NT2/D1 (cell line): ENCODE measurements at regions not wholly inside any gene's neighbourhood (a gene's known extent, or its start where the extent isn't known, plus 50 kb on each side); places are given as distances from the start of the nearest gene placed in this dataset.
A peak's percentile ranks its signal among the peaks of the same experiment; 100 is the strongest.

Experiments used
- DNase-seq: peaks from one replicate; pipeline ENCODE4 v3.0.0-alpha.2; 2011; ENCODE audit warnings: low read depth, low spot score
- H3K27me3 ChIP-seq: 2 replicates; pipeline ENCODE4 v1.6.0; 2011; ENCODE audit warnings: mild to moderate bottlenecking; ENCODE audit not compliant: insufficient read length, insufficient read depth
- H3K36me3 ChIP-seq: 2 replicates; pipeline ENCODE4 v1.6.1; 2011; ENCODE audit warnings: mild to moderate bottlenecking, low read length, mixed read lengths; ENCODE audit not compliant: insufficient read depth, insufficient read length
- H3K4me1 ChIP-seq: 2 replicates; pipeline ENCODE4 v1.5.1; 2011; ENCODE audit not compliant: insufficient read depth, insufficient read length
- H3K4me3 ChIP-seq: 2 replicates; pipeline ENCODE4 v1.5.1; 2011; ENCODE audit warnings: low read depth; ENCODE audit not compliant: insufficient read length
- H3K9ac ChIP-seq: 2 replicates; pipeline ENCODE4 v1.6.0; 2011; ENCODE audit warnings: low read depth; ENCODE audit not compliant: insufficient read length
- H3K9me3 ChIP-seq: 2 replicates; pipeline ENCODE4 v1.5.1; 2011; ENCODE audit warnings: mild to moderate bottlenecking, low read length; ENCODE audit not compliant: insufficient read depth
- SUZ12 ChIP-seq: IDR thresholded peaks from 2 replicates; pipeline ENCODE4 v1.6.1; 2011; ENCODE audit not compliant: insufficient read length, insufficient read depth; ENCODE audit errors: extremely low read depth
- YY1 ChIP-seq: IDR thresholded peaks from 2 replicates; pipeline ENCODE4 v1.6.1; 2011; ENCODE audit not compliant: insufficient read length, insufficient read depth
- ZNF274 ChIP-seq: IDR thresholded peaks from 2 replicates; pipeline ENCODE4 v1.6.1; 2011; ENCODE audit warnings: mild to moderate bottlenecking, low read depth, low read length

DNA sequence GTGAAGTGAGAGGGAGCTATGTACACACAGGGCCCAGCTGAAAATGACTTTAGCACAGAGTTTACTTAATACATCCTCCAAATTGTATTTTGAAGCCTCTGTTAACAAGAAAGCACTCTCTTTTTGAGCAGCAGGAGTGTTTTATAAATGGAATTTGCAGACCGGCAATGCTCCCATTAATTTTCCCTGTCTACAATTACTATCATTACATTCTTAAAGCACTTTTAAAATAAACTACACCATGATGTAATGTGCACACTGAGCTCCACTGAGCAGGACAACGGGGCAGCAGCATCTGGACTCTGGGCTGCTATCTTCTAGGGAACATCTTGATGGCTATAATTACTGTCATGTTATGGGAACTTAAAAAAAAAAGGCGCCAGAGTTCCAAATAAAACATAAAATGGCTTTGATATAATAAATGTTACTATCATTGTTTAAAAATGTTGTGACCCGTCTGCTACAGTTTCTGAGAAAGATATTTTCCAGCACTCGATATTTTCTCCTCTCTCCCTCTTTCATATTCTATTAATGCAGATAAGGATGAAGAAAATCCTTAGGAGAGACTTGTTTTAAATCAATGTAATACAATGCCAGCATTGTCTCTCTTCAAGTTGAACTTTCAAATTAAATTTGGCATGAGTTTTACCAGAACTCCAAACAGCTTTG lies 150.9 kb downstream of the HLX start:
- Histone ChIP-seq H3K36me3 (no peaks in the 10 kb centered on the region), H3K9me3 (no peaks in the 10 kb centered on the region), H3K4me3 (no peak overlapping the region), H3K4me1 (no peaks in the 10 kb centered on the region), H3K27me3 (no peaks in the 10 kb centered on the region), H3K9ac (no peak overlapping the region)
- no peak for DNase-seq
- TF ChIP-seq YY1 (no peak), ZNF274 (no peak), SUZ12 (no peak)

DNA sequence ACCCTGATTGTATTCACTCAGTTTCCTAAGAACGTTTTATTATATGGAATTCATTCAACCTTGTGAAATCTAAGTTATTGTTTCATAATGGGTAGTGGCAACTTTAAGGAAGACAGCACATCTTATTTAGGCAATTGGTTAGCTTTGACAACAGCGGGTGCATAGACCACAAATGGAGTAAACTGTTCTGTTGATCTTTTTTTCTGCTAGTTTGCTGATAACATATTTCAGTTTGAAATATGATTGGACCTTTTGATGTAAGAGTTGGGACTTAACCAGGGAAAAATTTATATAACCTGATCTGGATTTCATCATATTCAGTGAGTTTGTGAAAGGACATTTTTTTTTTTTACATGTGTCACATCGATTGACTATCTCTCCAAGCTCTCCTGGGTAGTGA lies 151.7 kb downstream of the HLX start:
- Histone ChIP-seq H3K9me3 (no peaks in the 10 kb centered on the region), H3K4me3 (no peak overlapping the region), H3K36me3 (no peaks in the 10 kb centered on the region), H3K27me3 (no peaks in the 10 kb centered on the region), H3K9ac (no peak overlapping the region), H3K4me1 (no peaks in the 10 kb centered on the region)
- TF ChIP-seq YY1: no peak
- no peak for TF ChIP-seq SUZ12
- TF ChIP-seq ZNF274: no peak
- DNase-seq: no peak

DNA sequence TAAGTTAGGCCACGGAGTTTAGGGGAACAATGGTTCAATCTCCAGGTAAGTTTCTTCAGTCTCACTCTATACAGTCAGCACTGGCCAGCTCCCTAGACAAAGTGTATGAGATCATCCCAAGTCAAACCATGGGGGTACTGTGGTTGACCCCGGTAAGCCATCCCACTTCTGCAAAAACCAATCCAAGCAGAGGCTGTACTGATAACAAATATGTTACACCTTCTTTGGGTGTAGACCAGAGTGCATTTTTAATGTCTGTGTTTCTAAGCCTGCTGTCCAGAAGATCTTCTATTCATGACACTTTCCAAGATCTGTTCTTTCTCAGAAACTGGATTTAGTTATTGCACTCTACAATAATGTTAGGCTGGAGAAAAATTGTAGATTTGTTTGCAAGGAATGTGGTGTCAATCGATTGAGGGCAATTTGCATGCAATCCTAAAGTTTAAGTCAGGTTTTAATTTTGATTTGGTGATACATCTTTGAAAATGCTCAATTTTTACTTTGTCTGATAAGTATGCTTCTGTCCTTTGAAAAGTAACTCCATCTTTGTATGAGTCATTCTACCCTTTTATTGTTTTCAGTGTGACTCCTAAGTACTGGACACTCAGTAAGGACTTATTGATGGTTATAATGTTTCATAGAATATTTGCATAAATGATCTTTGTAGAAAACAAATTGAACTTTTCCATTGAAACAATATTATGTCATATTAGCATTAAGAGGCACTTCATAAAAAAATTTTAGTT lies 152.4 kb downstream of the HLX start:
- Histone ChIP-seq H3K4me1 (no peaks in the 10 kb centered on the region), H3K9ac (no peak overlapping the region), H3K36me3 (no peaks in the 10 kb centered on the region), H3K4me3 (no peak overlapping the region), H3K9me3 (no peaks in the 10 kb centered on the region), H3K27me3 (no peaks in the 10 kb centered on the region)
- no peak for DNase-seq
- no peak for TF ChIP-seq ZNF274
- no peak for TF ChIP-seq YY1
- no peak for TF ChIP-seq SUZ12

DNA sequence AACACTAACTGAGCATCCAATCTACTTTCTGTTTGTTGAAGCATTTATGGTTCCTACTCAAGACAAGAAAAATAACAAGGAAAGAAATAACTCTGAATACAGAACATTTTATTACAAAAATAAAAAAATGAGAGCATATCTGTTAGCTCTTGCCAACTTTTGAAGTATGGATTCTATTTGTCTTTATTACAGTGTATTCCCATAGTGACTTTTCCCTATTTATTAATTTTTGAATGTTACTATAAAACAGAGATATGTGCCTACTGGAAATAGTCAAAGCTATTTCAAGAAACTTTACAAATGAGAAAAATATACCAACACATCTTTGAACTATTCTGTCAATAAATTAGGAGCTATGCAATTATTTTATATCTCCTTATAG lies 153.0 kb downstream of the HLX start:
- Histone ChIP-seq H3K4me1 (no peaks in the 10 kb centered on the region), H3K9ac (no peak overlapping the region), H3K36me3 (no peaks in the 10 kb centered on the region), H3K27me3 (no peaks in the 10 kb centered on the region), H3K4me3 (no peak overlapping the region), H3K9me3 (no peaks in the 10 kb centered on the region)
- DNase-seq: no peak
- TF ChIP-seq SUZ12 (no peak), YY1 (no peak), ZNF274 (no peak)

DNA sequence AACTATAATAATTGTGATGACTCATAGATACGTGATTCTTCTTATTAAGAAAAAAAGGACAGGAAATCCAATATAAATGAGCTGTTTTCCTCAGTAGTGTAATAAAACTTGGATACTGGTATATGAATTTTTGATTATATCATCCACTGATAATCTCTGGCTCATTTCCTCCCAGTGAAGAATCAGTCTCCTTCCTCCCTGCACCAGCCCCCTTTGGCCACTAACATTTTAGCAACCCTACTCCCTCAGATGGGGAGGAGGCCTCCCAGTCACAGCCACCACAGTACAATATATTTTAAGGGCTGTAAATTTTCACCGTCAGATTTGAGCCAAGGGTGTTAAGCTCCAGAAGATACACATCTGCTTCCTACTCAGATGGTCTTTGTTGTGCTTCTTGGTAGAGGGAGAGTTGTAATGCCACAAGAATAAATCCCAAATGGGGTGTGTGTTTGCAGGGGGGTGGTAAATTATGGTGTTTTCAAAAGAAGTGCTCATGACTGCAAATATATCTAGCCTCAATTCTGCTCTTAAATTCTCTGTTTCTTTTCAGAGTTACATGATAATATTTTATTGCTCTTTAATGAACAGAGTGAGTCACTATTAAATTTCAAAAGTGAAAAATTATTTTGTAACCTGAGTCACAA lies 153.5 kb downstream of the HLX start:
- no peak overlapping the region for H3K4me3 ChIP-seq
- H3K36me3 ChIP-seq: no peaks in the 10 kb centered on the region
- no peaks in the 10 kb centered on the region for H3K27me3 ChIP-seq
- H3K9ac ChIP-seq: no peak overlapping the region
- no peak for TF ChIP-seq SUZ12
- no peak for TF ChIP-seq ZNF274
- TF ChIP-seq YY1: no peak
- H3K4me1 ChIP-seq: no peaks in the 10 kb centered on the region
- DNase-seq: no peak
- H3K9me3 ChIP-seq: no peaks in the 10 kb centered on the region

DNA sequence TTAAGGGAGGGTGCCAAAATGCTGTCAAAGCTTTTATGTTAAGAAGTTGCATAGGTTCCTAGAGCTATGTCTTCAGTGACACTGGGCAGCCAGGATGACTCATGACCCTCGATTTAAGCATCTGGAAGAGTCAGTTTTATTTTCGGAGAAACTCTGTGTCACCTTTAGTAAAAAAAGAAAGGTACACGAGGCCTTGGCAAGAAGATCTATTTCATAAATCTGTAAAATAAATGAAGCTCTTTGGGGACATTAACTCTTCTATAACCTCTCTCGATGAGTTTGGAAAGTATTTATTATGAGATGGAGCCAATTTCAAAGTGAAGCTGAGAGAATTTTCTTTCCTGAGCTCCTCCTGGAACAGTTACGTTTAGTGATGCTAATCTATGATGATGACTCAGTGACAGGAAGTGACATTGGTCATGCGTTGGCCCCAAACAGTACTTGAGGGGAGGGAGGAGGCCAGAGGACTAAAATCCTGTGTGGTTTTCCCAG lies 156.5 kb downstream of the HLX start:
- Histone ChIP-seq H3K4me1 (no peaks in the 10 kb centered on the region), H3K4me3 (no peak overlapping the region), H3K36me3 (no peaks in the 10 kb centered on the region), H3K9ac (no peak overlapping the region), H3K9me3 (no peaks in the 10 kb centered on the region), H3K27me3 (no peaks in the 10 kb centered on the region)
- no peak for DNase-seq
- TF ChIP-seq YY1: no peak
- TF ChIP-seq SUZ12: no peak
- no peak for TF ChIP-seq ZNF274

DNA sequence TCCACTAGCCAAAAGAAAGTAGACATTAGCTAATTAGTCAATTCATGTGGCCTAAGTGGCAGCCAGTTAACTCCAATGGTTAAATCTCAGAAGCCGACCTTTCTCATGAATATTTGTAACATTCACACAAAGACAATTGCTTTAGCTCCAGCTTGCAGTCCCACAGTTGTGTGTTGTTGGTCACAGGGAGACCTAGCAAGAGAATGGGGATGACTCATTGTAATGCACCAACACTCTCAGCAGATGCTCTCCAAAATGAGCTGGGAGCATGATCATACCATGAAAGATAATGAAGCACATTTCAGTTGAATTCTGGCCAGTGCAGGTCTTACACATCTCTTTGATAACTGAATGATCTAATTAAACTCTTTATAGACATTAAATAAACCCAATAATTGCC lies 160.4 kb downstream of the HLX start:
- DNase-seq: peak; percentile 66
- Histone ChIP-seq H3K36me3 (no peaks in the 10 kb centered on the region), H3K9me3 (no peaks in the 10 kb centered on the region), H3K4me1 (no peaks in the 10 kb centered on the region), H3K4me3 (no peak overlapping the region), H3K9ac (no peak overlapping the region), H3K27me3 (no peaks in the 10 kb centered on the region)
- TF ChIP-seq SUZ12 (no peak), YY1 (no peak), ZNF274 (no peak)
